H1 (cell line): ENCODE measurements at regions not wholly inside any gene's neighbourhood (a gene's known extent, or its start where the extent isn't known, plus 50 kb on each side); places are given as distances from the start of the nearest gene placed in this dataset.

ENCODE experiments used
- CTCF ChIA-PET: fragments of 300-600 bp; sonication (Branson Sonifier 250); formaldehyde crosslinking; loops from one replicate; lab custom pipeline; 2021; ENCODE audit not compliant: partially characterized antibody; lab: Charles Lee
- POLR2A ChIA-PET: fragments of 300-600 bp; sonication (Branson Sonifier 250); formaldehyde crosslinking; loops from one replicate; lab custom pipeline; 2021; ENCODE audit warnings: inconsistent platforms; ENCODE audit not compliant: partially characterized antibody; lab: Charles Lee
- DNase-seq, 2 experiments: peaks; one replicate each; pipeline versions ENCODE4 v3.0.0 to v3.0.0-alpha.2; 2010 to 2022; ENCODE audit warnings: low spot score in 2 of 2, low read depth in 1 of 2, mixed read lengths in 1 of 2
- FAIRE-seq: peaks from 2 replicates; lab custom pipeline; 2011; peaks lifted over from hg19 to GRCh38; lab: Jason Lieb, UNC
- H2AFZ ChIP-seq: 2 replicates; pipeline ENCODE4 v1.8.1; 2012; ENCODE audit warnings: low read length, inconsistent platforms
- H2AK5ac ChIP-seq: 2 replicates; pipeline ENCODE4 v1.6.1; 2013; ENCODE audit warnings: low read depth, low read length
- H2BK120ac ChIP-seq: replicated peaks from 2 replicates; pipeline ENCODE3; 2013; ENCODE audit warnings: low read depth, low read length, inconsistent platforms
- H2BK12ac ChIP-seq: 2 replicates; pipeline ENCODE4 v1.6.1; 2013; ENCODE audit warnings: low read depth, low read length
- H2BK15ac ChIP-seq: 2 replicates; pipeline ENCODE4 v1.6.1; 2013; ENCODE audit warnings: low read length
- H2BK20ac ChIP-seq: 2 replicates; pipeline ENCODE4 v1.6.1; 2013; ENCODE audit warnings: low read length
- H2BK5ac ChIP-seq: 2 replicates; pipeline ENCODE4 v1.6.1; 2013; ENCODE audit warnings: low read depth, low read length
- H3K14ac ChIP-seq: 2 replicates; pipeline ENCODE4 v1.6.1; 2013; ENCODE audit warnings: inconsistent platforms; ENCODE audit not compliant: insufficient read length
- H3K18ac ChIP-seq: 2 replicates; pipeline ENCODE4 v1.6.1; 2013; ENCODE audit warnings: low read length; ENCODE audit errors: extremely low read depth
- H3K23ac ChIP-seq: 2 replicates; pipeline ENCODE4 v1.6.1; 2013; ENCODE audit warnings: inconsistent platforms; ENCODE audit not compliant: insufficient read length
- H3K23me2 ChIP-seq: 2 replicates; pipeline ENCODE4 v1.6.1; 2013; ENCODE audit warnings: low read depth, low read length
- H3K27ac ChIP-seq: 2 replicates; pipeline ENCODE4 v1.6.1; 2011; ENCODE audit warnings: low read depth, low read length, inconsistent platforms
- H3K27me3 ChIP-seq, 4 experiments: replicated peaks in 1 of 4; 1 replicate in 1 of 4; 2 replicates in 3 of 4; pipeline versions ENCODE4 v1.6.1 to v1.8.1; 2011 to 2013; ENCODE audit warnings: low read length in 3 of 4, mild to moderate bottlenecking in 3 of 4, inconsistent platforms in 2 of 4, mixed read lengths in 2 of 4, moderate library complexity in 1 of 4; ENCODE audit not compliant: control insufficient read depth in 3 of 4, insufficient read depth in 3 of 4; ENCODE audit errors: extremely low read depth in 1 of 4
- H3K36me3 ChIP-seq, 4 experiments: 2 replicates each; pipeline versions ENCODE4 v1.6.1 to v1.8.1; 2011 to 2013; ENCODE audit warnings: mild to moderate bottlenecking in 4 of 4, low read length in 3 of 4, moderate library complexity in 2 of 4, control low read depth in 1 of 4, inconsistent platforms in 1 of 4; ENCODE audit not compliant: insufficient read depth in 4 of 4, control insufficient read depth in 2 of 4
- H3K4ac ChIP-seq: replicated peaks from 2 replicates; pipeline ENCODE3; 2013; ENCODE audit warnings: low read length, low read depth, mixed read lengths, inconsistent platforms; ENCODE audit not compliant: insufficient read length
- H3K4me1 ChIP-seq, 4 experiments: replicated peaks in 1 of 4; 1 replicate in 1 of 4; 2 replicates in 3 of 4; pipeline versions ENCODE4 v1.6.1 to v1.8.1; 2011 to 2013; ENCODE audit warnings: low read length in 3 of 4, inconsistent platforms in 2 of 4, mixed read lengths in 1 of 4; ENCODE audit not compliant: insufficient read depth in 4 of 4, control insufficient read depth in 3 of 4
- H3K4me2 ChIP-seq, 2 experiments: 2 replicates each; pipeline versions ENCODE4 v1.6.1 to v1.8.1; 2011 to 2013; ENCODE audit warnings: low read depth in 2 of 2, low read length in 2 of 2, control low read depth in 1 of 2, inconsistent platforms in 1 of 2, mild to moderate bottlenecking in 1 of 2; ENCODE audit not compliant: insufficient read depth in 1 of 2
- H3K4me3 ChIP-seq, 4 experiments: fragments of 200-600, 300-600 bp in 1 of 4; sonication (generic), shearing (Covaris generic), sonication (Bioruptor Twin) in 1 of 4; 2 replicates each; pipeline versions ENCODE4 v1.5.1 to v1.8.1; 2011 to 2016; ENCODE audit warnings: low read length in 4 of 4, low read depth in 3 of 4, control low read depth in 2 of 4, inconsistent platforms in 2 of 4, mild to moderate bottlenecking in 2 of 4, mixed read lengths in 1 of 4, moderate library complexity in 1 of 4; ENCODE audit not compliant: insufficient read depth in 2 of 4; ENCODE audit errors: extremely low read depth in 1 of 4
- H3K56ac ChIP-seq: replicated peaks from 2 replicates; pipeline ENCODE3; 2013; ENCODE audit warnings: low read depth, mild to moderate bottlenecking, mixed read lengths, low read length, inconsistent platforms; ENCODE audit not compliant: insufficient read length
- H3K79me1 ChIP-seq: 2 replicates; pipeline ENCODE4 v1.6.1; 2013; ENCODE audit warnings: low read depth, low read length, control low read depth
- H3K79me2 ChIP-seq, 2 experiments: 2 replicates each; pipeline versions ENCODE4 v1.6.1 to v1.8.1; 2012 to 2013; ENCODE audit warnings: low read length in 2 of 2, mild to moderate bottlenecking in 2 of 2, inconsistent platforms in 1 of 2; ENCODE audit not compliant: insufficient read depth in 2 of 2, control insufficient read depth in 1 of 2
- H3K9ac ChIP-seq, 4 experiments: replicated peaks in 1 of 4; 1 replicate in 1 of 4; 2 replicates in 3 of 4; pipeline versions ENCODE4 v1.6.1 to v1.8.1; 2011 to 2013; ENCODE audit warnings: low read depth in 3 of 4, low read length in 3 of 4, control low read depth in 2 of 4, mild to moderate bottlenecking in 2 of 4, moderate library complexity in 2 of 4, inconsistent platforms in 1 of 4; ENCODE audit errors: extremely low read depth in 1 of 4
- H3K9me3 ChIP-seq, 2 experiments: 2 replicates each; pipeline versions ENCODE4 v1.6.1 to v1.8.1; 2012 to 2013; ENCODE audit warnings: mild to moderate bottlenecking in 2 of 2, moderate library complexity in 2 of 2, control low read depth in 1 of 2, inconsistent platforms in 1 of 2, low read depth in 1 of 2, low read length in 1 of 2, mixed read lengths in 1 of 2; ENCODE audit not compliant: insufficient read depth in 2 of 2
- H4K20me1 ChIP-seq, 2 experiments: replicated peaks in 1 of 2; 2 replicates each; pipeline versions ENCODE3 to v1.8.1; 2011 to 2013; ENCODE audit warnings: inconsistent platforms in 2 of 2, low read length in 2 of 2, mild to moderate bottlenecking in 1 of 2; ENCODE audit not compliant: insufficient read depth in 2 of 2, control insufficient read depth in 1 of 2
- H4K5ac ChIP-seq: 2 replicates; pipeline ENCODE4 v1.6.1; 2013; ENCODE audit warnings: low read length, low read depth, mixed read lengths, inconsistent platforms; ENCODE audit not compliant: insufficient read length
- H4K8ac ChIP-seq: 2 replicates; pipeline ENCODE4 v1.8.0; 2013; ENCODE audit warnings: mild to moderate bottlenecking, moderate library complexity, low read length, inconsistent platforms; ENCODE audit not compliant: insufficient read depth; ENCODE audit errors: extremely low read depth
- H4K91ac ChIP-seq: replicated peaks from 2 replicates; pipeline ENCODE3; 2013; ENCODE audit warnings: low read length, mixed read lengths, inconsistent platforms; ENCODE audit not compliant: insufficient read length
- FOSL1 ChIP-seq: IDR thresholded peaks from 2 replicates; pipeline ENCODE4 v1.6.1; 2011; ENCODE audit warnings: mild to moderate bottlenecking, low read depth, low read length, moderate library complexity; ENCODE audit not compliant: insufficient read depth
- GTF2F1 ChIP-seq: IDR thresholded peaks from 2 replicates; pipeline ENCODE4 v1.6.1; 2012; ENCODE audit warnings: low read depth, low read length, improper control_type of control experiment, borderline replicate concordance
- POLR2A ChIP-seq, 2 experiments: IDR thresholded peaks; 1 replicate in 1 of 2; 2 replicates in 1 of 2; pipeline ENCODE4 v1.6.1; 2011; ENCODE audit warnings: low read depth in 2 of 2, low read length in 2 of 2, mild to moderate bottlenecking in 2 of 2; ENCODE audit errors: control extremely low read depth in 1 of 2
- WGBS, 2 experiments: shearing (Covaris generic) in 1 of 2; methylation state at CpG; one replicate each; pipeline versions ENCODE4 v1.1.6 to v1.1.7; 2013 to 2015; ENCODE audit warnings: low lambda C conversion rate in 2 of 2, mixed read lengths in 2 of 2, inconsistent platforms in 1 of 2, low coverage in 1 of 2, missing lambda C conversion rate in 1 of 2; ENCODE audit not compliant: insufficient replicate concordance in 2 of 2, insufficient coverage in 1 of 2, insufficient read length in 1 of 2; ENCODE audit errors: extremely low coverage in 1 of 2, missing lambda C conversion rate in 1 of 2; 5-methylcytosine and 5-hydroxymethylcytosine counted together

DNA sequence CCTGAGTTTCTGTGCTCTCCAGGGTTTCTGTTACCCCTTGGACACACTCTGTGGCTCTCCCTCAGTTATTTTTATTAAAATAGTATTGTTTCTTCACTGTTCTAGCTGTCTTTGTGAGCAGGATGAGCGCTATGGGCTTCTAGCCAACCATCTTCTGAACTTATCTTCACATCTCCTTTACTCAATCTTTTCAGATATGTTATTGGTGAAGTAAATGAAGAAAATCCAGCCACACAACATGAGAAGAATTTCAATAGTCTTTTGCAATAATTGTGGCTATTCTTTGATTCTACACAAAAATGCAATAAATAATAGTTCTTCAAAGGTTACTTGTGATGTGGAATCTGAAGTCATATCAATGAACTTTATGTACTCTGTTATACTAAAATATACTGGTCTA, 80.3 kb upstream of the CAMK1G start:
- no peak overlapping the region for H3K14ac ChIP-seq
- no peaks in the 10 kb centered on the region for H3K36me3 ChIP-seq
- H4K8ac ChIP-seq = no peak overlapping the region
- no peak overlapping the region for H3K4ac ChIP-seq
- H3K9me3 ChIP-seq = no peaks in the 10 kb centered on the region; a peak in 1 of 4 replicates
- H2AK5ac ChIP-seq = no peak overlapping the region
- H4K20me1 ChIP-seq = no peaks in the 10 kb centered on the region
- no peak overlapping the region for H2BK20ac ChIP-seq
- no peaks in the 10 kb centered on the region for H3K79me1 ChIP-seq
- no peaks in the 10 kb centered on the region for H3K23me2 ChIP-seq
- H2BK12ac ChIP-seq = no peak overlapping the region
- no peak overlapping the region for H4K91ac ChIP-seq
- WGBS, 2 experiments = 93% methylated on average over 1 of the region's 1 CpG; no CpG with 5 or more reads in 1 of the 2 experiments
- H3K4me3 ChIP-seq = no peak overlapping the region
- no peaks in the 10 kb centered on the region for H3K27me3 ChIP-seq
- TF ChIP-seq POLR2A (IDR thresholded peaks at IDR 0.05; ENCODE audit: control extremely low read depth in 1 of 2, low read depth in 2 of 2, low read length in 2 of 2) = no peak
- no peak for TF ChIP-seq GTF2F1
- no peak for TF ChIP-seq FOSL1
- TF ChIP-seq, all 59 proteins: peak for 0
- POLR2A ChIA-PET = no interaction called here
- H3K18ac ChIP-seq = no peak overlapping the region
- H3K79me2 ChIP-seq = no peaks in the 10 kb centered on the region
- FAIRE-seq (no peak), DNase-seq (no peak)
- no peaks in the 10 kb centered on the region for H3K4me1 ChIP-seq
- H3K9ac ChIP-seq = no peak overlapping the region
- H3K4me2 ChIP-seq = no peak overlapping the region
- no peak overlapping the region for H2BK5ac ChIP-seq
- CTCF ChIA-PET = interaction anchor here (1.0 to 3.2 kb wide), 4 partner anchors 10 to 64 kb away, joined by 3 to 36 read pairs (median 8); no protein-coding TSS in a partner anchor
- no peak overlapping the region for H2BK15ac ChIP-seq
- no peak overlapping the region for H4K5ac ChIP-seq
- no peak overlapping the region for H3K27ac ChIP-seq
- H3K23ac ChIP-seq = no peak overlapping the region
- no peak overlapping the region for H3K56ac ChIP-seq
- H2AFZ ChIP-seq = no peak overlapping the region
- no peak overlapping the region for H2BK120ac ChIP-seq
